HEK293 (cell line): ENCODE measurements at regions not wholly inside any gene's neighbourhood (a gene's known extent, or its start where the extent isn't known, plus 50 kb on each side); places are given as distances from the start of the nearest gene placed in this dataset.

ENCODE experiments used
- BCL11A ChIP-seq: fragments of 450-650 bp; formaldehyde crosslinking; IDR thresholded peaks from 2 replicates; pipeline ENCODE4 v1.5.1; 2016; ENCODE audit warnings: low read depth, missing biosample characterization, missing genetic modification characterization
- GLI2 ChIP-seq: fragments of 450-650 bp; formaldehyde crosslinking; IDR thresholded peaks from 2 replicates; pipeline ENCODE4; 2017; ENCODE audit warnings: missing biosample characterization, missing genetic modification characterization, low read depth, borderline replicate concordance
- GLIS1 ChIP-seq: fragments of 450-650 bp; formaldehyde crosslinking; IDR thresholded peaks from 2 replicates; pipeline ENCODE4 v1.5.1; 2016; ENCODE audit warnings: missing biosample characterization, missing genetic modification characterization
- IKZF3 ChIP-seq: fragments of 450-650 bp; IDR thresholded peaks from 2 replicates; pipeline ENCODE4 v1.5.0; 2018; ENCODE audit warnings: missing biosample characterization, mild to moderate bottlenecking, missing genetic modification characterization, moderate library complexity
- KLF7 ChIP-seq: fragments of 450-650 bp; formaldehyde crosslinking; IDR thresholded peaks from 2 replicates; pipeline ENCODE4 v1.5.1; 2016; ENCODE audit warnings: missing biosample characterization, missing genetic modification characterization, borderline replicate concordance
- REPIN1 ChIP-seq: fragments of 450-650 bp; formaldehyde crosslinking; IDR thresholded peaks from 2 replicates; pipeline ENCODE4 v1.5.1; 2017; ENCODE audit warnings: missing biosample characterization, missing genetic modification characterization, low read depth
- SP3 ChIP-seq: fragments of 450-650 bp; formaldehyde crosslinking; IDR thresholded peaks from 2 replicates; pipeline ENCODE4 v1.5.1; 2016; ENCODE audit warnings: missing biosample characterization, missing genetic modification characterization
- SP7 ChIP-seq: fragments of 450-650 bp; formaldehyde crosslinking; IDR thresholded peaks from 2 replicates; pipeline ENCODE4 v1.5.1; 2016; ENCODE audit warnings: missing biosample characterization, missing genetic modification characterization
- ZBTB1 ChIP-seq: fragments of 450-650 bp; formaldehyde crosslinking; IDR thresholded peaks from 2 replicates; pipeline ENCODE4 v1.5.1; 2016; ENCODE audit warnings: missing biosample characterization, missing genetic modification characterization
- ZNF140 ChIP-seq: fragments of 450-650 bp; formaldehyde crosslinking; IDR thresholded peaks from 2 replicates; pipeline ENCODE4 v1.5.1; 2016; ENCODE audit warnings: missing biosample characterization, missing genetic modification characterization
- ZNF266 ChIP-seq: fragments of 450-650 bp; formaldehyde crosslinking; IDR thresholded peaks from 2 replicates; pipeline ENCODE4 v1.5.1; 2016; ENCODE audit warnings: missing biosample characterization, missing genetic modification characterization, low read depth
- ZNF354C ChIP-seq: fragments of 450-650 bp; formaldehyde crosslinking; IDR thresholded peaks from 2 replicates; pipeline ENCODE4 v1.5.1; 2016; ENCODE audit warnings: missing biosample characterization, missing genetic modification characterization, low read depth, borderline replicate concordance
- ZNF37A ChIP-seq: fragments of 450-650 bp; IDR thresholded peaks from 2 replicates; pipeline ENCODE4 v1.5.1; 2018; ENCODE audit warnings: missing biosample characterization, missing genetic modification characterization
- ZNF560 ChIP-seq: fragments of 450-650 bp; formaldehyde crosslinking; IDR thresholded peaks from 2 replicates; pipeline ENCODE4 v1.5.1; 2017; ENCODE audit warnings: missing biosample characterization, missing genetic modification characterization, borderline replicate concordance
- ZNF571 ChIP-seq: fragments of 450-650 bp; formaldehyde crosslinking; IDR thresholded peaks from 2 replicates; pipeline ENCODE4 v1.5.0; 2017; ENCODE audit warnings: missing biosample characterization, missing genetic modification characterization
- ZNF660 ChIP-seq: fragments of 450-650 bp; IDR thresholded peaks from 2 replicates; pipeline ENCODE4 v1.5.1; 2018; ENCODE audit warnings: missing biosample characterization, mild to moderate bottlenecking, missing genetic modification characterization
- ZNF76 ChIP-seq: fragments of 450-650 bp; formaldehyde crosslinking; IDR thresholded peaks from 2 replicates; pipeline ENCODE4; 2016; ENCODE audit warnings: low read depth, missing biosample characterization, missing genetic modification characterization, borderline replicate concordance
- ZSCAN30 ChIP-seq: fragments of 450-650 bp; IDR thresholded peaks from 2 replicates; pipeline ENCODE4 v1.5.1; 2018; ENCODE audit warnings: missing biosample characterization, mild to moderate bottlenecking, missing genetic modification characterization, moderate library complexity
- TF ChIP-seq, protein P1 (sequence below): fragments of 450-650 bp; formaldehyde crosslinking; IDR thresholded peaks from 2 replicates; pipeline ENCODE4 v1.5.1; 2017; ENCODE audit warnings: missing biosample characterization, missing genetic modification characterization
- TF ChIP-seq, protein P2 (sequence below): fragments of 450-650 bp; formaldehyde crosslinking; IDR thresholded peaks from 2 replicates; pipeline ENCODE4 v1.5.1; 2016; ENCODE audit warnings: missing biosample characterization, missing genetic modification characterization
- TF ChIP-seq, protein P3 (sequence below): fragments of 450-650 bp; formaldehyde crosslinking; IDR thresholded peaks from 2 replicates; pipeline ENCODE4 v1.5.1; 2016; ENCODE audit warnings: missing biosample characterization, missing genetic modification characterization
- TF ChIP-seq, protein P4 (sequence below): fragments of 450-650 bp; formaldehyde crosslinking; IDR thresholded peaks from 2 replicates; pipeline ENCODE4 v1.5.1; 2017; ENCODE audit warnings: missing biosample characterization, missing genetic modification characterization
- TF ChIP-seq, protein P5 (sequence below): fragments of 450-650 bp; formaldehyde crosslinking; IDR thresholded peaks from 2 replicates; pipeline ENCODE4 v1.5.1; 2016; ENCODE audit warnings: missing biosample characterization, missing genetic modification characterization
- TF ChIP-seq, protein P6 (sequence below): fragments of 450-650 bp; formaldehyde crosslinking; IDR thresholded peaks from 2 replicates; pipeline ENCODE4 v1.5.1; 2017; ENCODE audit warnings: missing biosample characterization, missing genetic modification characterization

DNA sequence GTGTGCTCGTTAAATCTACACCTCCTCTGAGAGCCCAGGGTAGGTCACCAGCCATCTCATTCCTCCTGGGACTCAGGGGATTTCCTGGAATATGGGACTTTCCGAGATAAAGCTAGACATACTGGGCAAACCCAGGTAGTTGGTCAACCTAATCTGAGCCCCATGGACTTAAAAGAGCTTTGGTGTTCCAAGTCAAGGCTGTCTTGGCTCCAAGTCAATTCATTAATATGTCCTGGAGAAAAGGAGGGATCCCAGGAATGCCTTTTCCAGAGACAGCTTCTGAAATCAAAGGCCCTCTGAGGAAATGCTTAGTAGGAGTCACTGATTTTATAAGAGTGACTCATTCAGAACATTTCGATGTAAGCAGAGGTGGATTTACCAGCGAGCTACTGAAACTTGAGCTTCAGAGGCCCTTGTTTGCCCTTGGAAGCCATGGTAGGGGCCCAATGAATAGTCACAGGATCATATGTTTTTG, 137.3 kb upstream of the UBE2E1 start (continued):
- TF ChIP-seq, protein P1, sequence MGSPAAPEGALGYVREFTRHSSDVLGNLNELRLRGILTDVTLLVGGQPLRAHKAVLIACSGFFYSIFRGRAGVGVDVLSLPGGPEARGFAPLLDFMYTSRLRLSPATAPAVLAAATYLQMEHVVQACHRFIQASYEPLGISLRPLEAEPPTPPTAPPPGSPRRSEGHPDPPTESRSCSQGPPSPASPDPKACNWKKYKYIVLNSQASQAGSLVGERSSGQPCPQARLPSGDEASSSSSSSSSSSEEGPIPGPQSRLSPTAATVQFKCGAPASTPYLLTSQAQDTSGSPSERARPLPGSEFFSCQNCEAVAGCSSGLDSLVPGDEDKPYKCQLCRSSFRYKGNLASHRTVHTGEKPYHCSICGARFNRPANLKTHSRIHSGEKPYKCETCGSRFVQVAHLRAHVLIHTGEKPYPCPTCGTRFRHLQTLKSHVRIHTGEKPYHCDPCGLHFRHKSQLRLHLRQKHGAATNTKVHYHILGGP (tag by site-specific recombination): no peak
- TF ChIP-seq ZNF660 (tag by site-specific recombination): peak; percentile 65; the same call in 1 of the 2 replicates
- TF ChIP-seq SP7 (tag by site-specific recombination): peak; percentile 42; the same call in 1 of the 2 replicates
- peak; percentile 88 for TF ChIP-seq GLIS1 (tag by site-specific recombination)
- TF ChIP-seq GLI2 (tag by site-specific recombination): no peak
- no peak for TF ChIP-seq ZNF76
- TF ChIP-seq, protein P2, sequence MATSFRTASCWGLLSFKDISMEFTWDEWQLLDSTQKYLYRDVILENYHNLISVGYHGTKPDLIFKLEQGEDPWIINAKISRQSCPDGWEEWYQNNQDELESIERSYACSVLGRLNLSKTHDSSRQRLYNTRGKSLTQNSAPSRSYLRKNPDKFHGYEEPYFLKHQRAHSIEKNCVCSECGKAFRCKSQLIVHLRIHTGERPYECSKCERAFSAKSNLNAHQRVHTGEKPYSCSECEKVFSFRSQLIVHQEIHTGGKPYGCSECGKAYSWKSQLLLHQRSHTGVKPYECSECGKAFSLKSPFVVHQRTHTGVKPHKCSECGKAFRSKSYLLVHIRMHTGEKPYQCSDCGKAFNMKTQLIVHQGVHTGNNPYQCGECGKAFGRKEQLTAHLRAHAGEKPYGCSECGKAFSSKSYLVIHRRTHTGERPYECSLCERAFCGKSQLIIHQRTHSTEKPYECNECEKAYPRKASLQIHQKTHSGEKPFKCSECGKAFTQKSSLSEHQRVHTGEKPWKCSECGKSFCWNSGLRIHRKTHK (tag by site-specific recombination): no peak
- TF ChIP-seq, protein P3, sequence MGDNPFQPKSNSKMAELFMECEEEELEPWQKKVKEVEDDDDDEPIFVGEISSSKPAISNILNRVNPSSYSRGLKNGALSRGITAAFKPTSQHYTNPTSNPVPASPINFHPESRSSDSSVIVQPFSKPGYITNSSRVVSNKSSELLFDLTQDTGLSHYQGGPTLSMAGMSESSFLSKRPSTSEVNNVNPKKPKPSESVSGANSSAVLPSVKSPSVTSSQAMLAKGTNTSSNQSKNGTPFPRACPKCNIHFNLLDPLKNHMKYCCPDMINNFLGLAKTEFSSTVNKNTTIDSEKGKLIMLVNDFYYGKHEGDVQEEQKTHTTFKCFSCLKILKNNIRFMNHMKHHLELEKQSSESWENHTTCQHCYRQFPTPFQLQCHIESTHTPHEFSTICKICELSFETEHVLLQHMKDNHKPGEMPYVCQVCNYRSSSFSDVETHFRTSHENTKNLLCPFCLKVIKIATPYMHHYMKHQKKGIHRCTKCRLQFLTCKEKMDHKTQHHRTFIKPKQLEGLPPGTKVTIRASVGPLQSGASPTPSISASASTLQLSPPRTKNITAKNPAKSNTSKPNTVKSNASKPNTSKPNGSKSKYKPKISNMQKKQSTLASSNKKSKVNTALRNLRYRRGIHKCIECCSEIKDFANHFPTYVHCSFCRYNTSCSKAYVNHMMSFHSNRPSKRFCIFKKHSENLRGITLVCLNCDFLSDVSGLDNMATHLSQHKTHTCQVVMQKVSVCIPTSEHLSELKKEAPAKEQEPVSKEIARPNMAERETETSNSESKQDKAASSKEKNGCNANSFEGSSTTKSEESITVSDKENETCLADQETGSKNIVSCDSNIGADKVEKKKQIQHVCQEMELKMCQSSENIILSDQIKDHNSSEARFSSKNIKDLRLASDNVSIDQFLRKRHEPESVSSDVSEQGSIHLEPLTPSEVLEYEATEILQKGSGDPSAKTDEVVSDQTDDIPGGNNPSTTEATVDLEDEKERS (tag by site-specific recombination): no peak
- no peak for TF ChIP-seq ZBTB1
- TF ChIP-seq, protein P4, sequence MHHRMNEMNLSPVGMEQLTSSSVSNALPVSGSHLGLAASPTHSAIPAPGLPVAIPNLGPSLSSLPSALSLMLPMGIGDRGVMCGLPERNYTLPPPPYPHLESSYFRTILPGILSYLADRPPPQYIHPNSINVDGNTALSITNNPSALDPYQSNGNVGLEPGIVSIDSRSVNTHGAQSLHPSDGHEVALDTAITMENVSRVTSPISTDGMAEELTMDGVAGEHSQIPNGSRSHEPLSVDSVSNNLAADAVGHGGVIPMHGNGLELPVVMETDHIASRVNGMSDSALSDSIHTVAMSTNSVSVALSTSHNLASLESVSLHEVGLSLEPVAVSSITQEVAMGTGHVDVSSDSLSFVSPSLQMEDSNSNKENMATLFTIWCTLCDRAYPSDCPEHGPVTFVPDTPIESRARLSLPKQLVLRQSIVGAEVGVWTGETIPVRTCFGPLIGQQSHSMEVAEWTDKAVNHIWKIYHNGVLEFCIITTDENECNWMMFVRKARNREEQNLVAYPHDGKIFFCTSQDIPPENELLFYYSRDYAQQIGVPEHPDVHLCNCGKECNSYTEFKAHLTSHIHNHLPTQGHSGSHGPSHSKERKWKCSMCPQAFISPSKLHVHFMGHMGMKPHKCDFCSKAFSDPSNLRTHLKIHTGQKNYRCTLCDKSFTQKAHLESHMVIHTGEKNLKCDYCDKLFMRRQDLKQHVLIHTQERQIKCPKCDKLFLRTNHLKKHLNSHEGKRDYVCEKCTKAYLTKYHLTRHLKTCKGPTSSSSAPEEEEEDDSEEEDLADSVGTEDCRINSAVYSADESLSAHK (tag by site-specific recombination): no peak
- TF ChIP-seq ZNF560: no peak
- no peak for TF ChIP-seq ZNF37A (tag by site-specific recombination)
- TF ChIP-seq ZNF140 (tag by site-specific recombination): no peak
- TF ChIP-seq KLF7 (tag by site-specific recombination): no peak
- TF ChIP-seq ZNF571: no peak
- TF ChIP-seq REPIN1: no peak
- TF ChIP-seq BCL11A (tag by site-specific recombination): no peak
- peak; percentile 59; the same call in 1 of the 2 replicates for TF ChIP-seq IKZF3 (tag by site-specific recombination)
- no peak for TF ChIP-seq SP3 (tag by site-specific recombination)
- TF ChIP-seq, protein P5, sequence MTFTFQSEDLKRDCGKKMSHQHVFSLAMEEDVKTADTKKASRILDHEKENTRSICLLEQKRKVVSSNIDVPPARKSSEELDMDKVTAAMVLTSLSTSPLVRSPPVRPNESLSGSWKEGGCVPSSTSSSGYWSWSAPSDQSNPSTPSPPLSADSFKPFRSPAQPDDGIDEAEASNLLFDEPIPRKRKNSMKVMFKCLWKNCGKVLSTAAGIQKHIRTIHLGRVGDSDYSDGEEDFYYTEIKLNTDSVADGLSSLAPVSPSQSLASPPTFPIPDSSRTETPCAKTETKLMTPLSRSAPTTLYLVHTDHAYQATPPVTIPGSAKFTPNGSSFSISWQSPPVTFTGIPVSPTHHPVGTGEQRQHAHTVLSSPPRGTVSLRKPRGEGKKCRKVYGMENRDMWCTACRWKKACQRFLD (tag by site-specific recombination): no peak
- TF ChIP-seq, protein P6, sequence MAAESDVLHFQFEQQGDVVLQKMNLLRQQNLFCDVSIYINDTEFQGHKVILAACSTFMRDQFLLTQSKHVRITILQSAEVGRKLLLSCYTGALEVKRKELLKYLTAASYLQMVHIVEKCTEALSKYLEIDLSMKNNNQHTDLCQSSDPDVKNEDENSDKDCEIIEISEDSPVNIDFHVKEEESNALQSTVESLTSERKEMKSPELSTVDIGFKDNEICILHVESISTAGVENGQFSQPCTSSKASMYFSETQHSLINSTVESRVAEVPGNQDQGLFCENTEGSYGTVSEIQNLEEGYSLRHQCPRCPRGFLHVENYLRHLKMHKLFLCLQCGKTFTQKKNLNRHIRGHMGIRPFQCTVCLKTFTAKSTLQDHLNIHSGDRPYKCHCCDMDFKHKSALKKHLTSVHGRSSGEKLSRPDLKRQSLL (tag by site-specific recombination): 0 out of 2 replicates have a peak, but pooled peaks have one; percentile 25
- TF ChIP-seq ZNF266 (tag by site-specific recombination): no peak
- no peak for TF ChIP-seq ZNF354C
- peak; percentile 38; the same call in 1 of the 2 replicates for TF ChIP-seq ZSCAN30 (tag by site-specific recombination)
